DOHH2 (cell line): ENCODE measurements at regions not wholly inside any gene's neighbourhood (a gene's known extent, or its start where the extent isn't known, plus 50 kb on each side); places are given as distances from the start of the nearest gene placed in this dataset.

Source experiments
- EZH2phosphoT487 ChIP-seq: fragments of 200-600 bp; sonication (generic); IDR thresholded peaks from 2 replicates; pipeline ENCODE4 v1.6.1; 2017; ENCODE audit warnings: borderline replicate concordance, mild to moderate bottlenecking, antibody characterized with exemption, low read length, moderate library complexity, mixed read lengths
- TF ChIP-seq, protein P1 (sequence below): fragments of 200-600 bp; sonication (generic); IDR thresholded peaks from one replicate; pipeline ENCODE4 v1.5.1; 2014; ENCODE audit warnings: antibody characterized with exemption, mild to moderate bottlenecking, low read depth, low read length; ENCODE audit not compliant: poor library complexity, severe bottlenecking

DNA sequence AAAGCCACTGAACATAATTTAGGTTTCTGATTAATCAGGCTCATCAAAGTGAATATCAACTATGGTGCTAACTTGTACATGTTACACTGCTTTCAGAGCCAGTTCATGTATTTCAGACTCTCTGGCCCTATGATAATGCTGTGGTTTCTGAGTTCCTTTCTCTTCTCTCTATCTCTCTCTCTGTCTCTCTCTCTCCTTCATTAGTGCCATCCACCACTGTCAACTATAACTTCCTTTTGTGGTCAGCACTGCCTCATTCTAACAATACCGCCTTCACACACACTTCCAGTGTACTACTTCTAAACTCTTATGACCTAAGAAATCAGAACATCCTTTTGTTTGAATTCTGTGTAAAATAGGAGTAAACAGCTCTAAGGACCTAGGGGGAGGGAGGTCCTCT is 907.1 kb downstream of the RPA4 start:
- TF ChIP-seq, protein P1, sequence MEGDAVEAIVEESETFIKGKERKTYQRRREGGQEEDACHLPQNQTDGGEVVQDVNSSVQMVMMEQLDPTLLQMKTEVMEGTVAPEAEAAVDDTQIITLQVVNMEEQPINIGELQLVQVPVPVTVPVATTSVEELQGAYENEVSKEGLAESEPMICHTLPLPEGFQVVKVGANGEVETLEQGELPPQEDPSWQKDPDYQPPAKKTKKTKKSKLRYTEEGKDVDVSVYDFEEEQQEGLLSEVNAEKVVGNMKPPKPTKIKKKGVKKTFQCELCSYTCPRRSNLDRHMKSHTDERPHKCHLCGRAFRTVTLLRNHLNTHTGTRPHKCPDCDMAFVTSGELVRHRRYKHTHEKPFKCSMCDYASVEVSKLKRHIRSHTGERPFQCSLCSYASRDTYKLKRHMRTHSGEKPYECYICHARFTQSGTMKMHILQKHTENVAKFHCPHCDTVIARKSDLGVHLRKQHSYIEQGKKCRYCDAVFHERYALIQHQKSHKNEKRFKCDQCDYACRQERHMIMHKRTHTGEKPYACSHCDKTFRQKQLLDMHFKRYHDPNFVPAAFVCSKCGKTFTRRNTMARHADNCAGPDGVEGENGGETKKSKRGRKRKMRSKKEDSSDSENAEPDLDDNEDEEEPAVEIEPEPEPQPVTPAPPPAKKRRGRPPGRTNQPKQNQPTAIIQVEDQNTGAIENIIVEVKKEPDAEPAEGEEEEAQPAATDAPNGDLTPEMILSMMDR, result no peak
- no peak for TF ChIP-seq EZH2phosphoT487
